ENCODE measurements at regions not wholly inside any gene's neighbourhood (a gene's known extent, or its start where the extent isn't known, plus 50 kb on each side); places are given as distances from the start of the nearest gene placed in this dataset.

GRCh38 chr6:113320653-113321052 is 536.5 kb upstream of the MARCKS start:
- TF ChIP-seq, protein P1, sequence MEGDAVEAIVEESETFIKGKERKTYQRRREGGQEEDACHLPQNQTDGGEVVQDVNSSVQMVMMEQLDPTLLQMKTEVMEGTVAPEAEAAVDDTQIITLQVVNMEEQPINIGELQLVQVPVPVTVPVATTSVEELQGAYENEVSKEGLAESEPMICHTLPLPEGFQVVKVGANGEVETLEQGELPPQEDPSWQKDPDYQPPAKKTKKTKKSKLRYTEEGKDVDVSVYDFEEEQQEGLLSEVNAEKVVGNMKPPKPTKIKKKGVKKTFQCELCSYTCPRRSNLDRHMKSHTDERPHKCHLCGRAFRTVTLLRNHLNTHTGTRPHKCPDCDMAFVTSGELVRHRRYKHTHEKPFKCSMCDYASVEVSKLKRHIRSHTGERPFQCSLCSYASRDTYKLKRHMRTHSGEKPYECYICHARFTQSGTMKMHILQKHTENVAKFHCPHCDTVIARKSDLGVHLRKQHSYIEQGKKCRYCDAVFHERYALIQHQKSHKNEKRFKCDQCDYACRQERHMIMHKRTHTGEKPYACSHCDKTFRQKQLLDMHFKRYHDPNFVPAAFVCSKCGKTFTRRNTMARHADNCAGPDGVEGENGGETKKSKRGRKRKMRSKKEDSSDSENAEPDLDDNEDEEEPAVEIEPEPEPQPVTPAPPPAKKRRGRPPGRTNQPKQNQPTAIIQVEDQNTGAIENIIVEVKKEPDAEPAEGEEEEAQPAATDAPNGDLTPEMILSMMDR (IDR thresholded peaks at IDR 0.05; ENCODE audit: extremely low read depth in 1 of 2, insufficient read depth in 1 of 2, low read depth in 1 of 2, low read length in 2 of 2) = no peak
- TF ChIP-seq POLR2A (IDR thresholded peaks at IDR 0.05; ENCODE audit: low read depth, low read length) = no peak
- no peak for TF ChIP-seq MYC (IDR thresholded peaks at IDR 0.05; ENCODE audit: low read depth, low read length)
- TF ChIP-seq EZH2 (IDR thresholded peaks at IDR 0.05; ENCODE audit: borderline replicate concordance, low read depth, low read length, severe bottlenecking) = no peak
- no peak for TF ChIP-seq POLR2AphosphoS5 (IDR thresholded peaks at IDR 0.05; ENCODE audit: insufficient read depth, low read depth, low read length)
- TF ChIP-seq MAX (IDR thresholded peaks at IDR 0.05; ENCODE audit: insufficient read depth, insufficient read length) = no peak

Measured in endothelial cell of umbilical vein (primary cell).